ENCODE measurements at regions not wholly inside any gene's neighbourhood (a gene's known extent, or its start where the extent isn't known, plus 50 kb on each side); places are given as distances from the start of the nearest gene placed in this dataset.

DNA sequence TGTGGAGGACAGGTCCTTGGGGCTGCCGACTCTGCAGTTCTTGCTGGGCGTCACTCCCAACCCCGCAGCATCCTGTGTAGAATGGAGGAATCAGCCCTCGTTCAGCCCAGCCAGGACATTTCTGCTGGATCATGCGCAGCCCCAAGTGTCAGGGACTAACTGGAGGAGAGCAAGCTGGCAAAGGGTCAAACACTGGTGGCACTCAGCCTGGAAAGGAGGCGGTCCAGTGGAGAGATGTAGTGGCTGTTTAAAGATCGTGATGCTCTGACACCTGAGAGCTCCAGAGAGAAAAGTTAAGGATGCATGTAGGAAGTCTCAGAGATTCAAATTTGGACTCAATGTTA, 63.6 kb upstream of the SH3RF3 start:
- H4K20me1 ChIP-seq (replicated peaks; ENCODE audit: control insufficient read depth, insufficient read depth, low read length) = no peaks in the 10 kb centered on the region
- H3K4me3 ChIP-seq = no peak overlapping the region
- in situ Hi-C loops (cut with MboI) = no loop called here
- ATAC-seq (no peak), FAIRE-seq (no peak), DNase-seq (ENCODE audit: extremely low read depth in 1 of 4, low spot score in 3 of 4) (no peak)
- H3K79me2 ChIP-seq (ENCODE audit: control insufficient read depth, insufficient read depth, low read length) = no peaks in the 10 kb centered on the region
- POLR2A ChIA-PET = interaction anchor here (0.7 kb wide), 1 partner anchor 460 kb away, joined by 3 read pairs; no protein-coding TSS in a partner anchor
- H3K9me1 ChIP-seq (ENCODE audit: control insufficient read depth, insufficient read depth, low read length) = no peaks in the 10 kb centered on the region
- H3K4me2 ChIP-seq (ENCODE audit: insufficient read depth, low read length) = no peak overlapping the region
- no peak overlapping the region for H3K27ac ChIP-seq (ENCODE audit: extremely low read depth, low read depth, low read length)
- H3K9ac ChIP-seq (ENCODE audit: insufficient read depth in 1 of 2, low read depth in 2 of 2, low read length in 2 of 2) = no peak overlapping the region
- no peaks in the 10 kb centered on the region for H3K36me3 ChIP-seq (ENCODE audit: control insufficient read depth, insufficient read depth, low read length)
- intact Hi-C loops (cut with micrococcal nuclease) = no loop called here
- H3K9me3 ChIP-seq (replicated peaks; ENCODE audit: control insufficient read depth, insufficient read depth, low read depth, low read length) = no peaks in the 10 kb centered on the region
- 0% methylated on average over 7 of the region's 7 CpGs for WGBS (ENCODE audit: insufficient coverage, low coverage, missing lambda C conversion rate)
- peaks cover 12 to 39% of the 10 kb centered on the region in 2 experiments; a peak in 4 of 5 replicates for H3K27me3 ChIP-seq (ENCODE audit: control insufficient read depth in 2 of 2, insufficient read depth in 2 of 2, low read length in 2 of 2)
- TF ChIP-seq EP300 (IDR thresholded peaks at IDR 0.05; ENCODE audit: low read length) (no peak), KLF10 (CRISPR knock-in tag; IDR thresholded peaks at IDR 0.05) (no peak), MEIS2 (IDR thresholded peaks at IDR 0.05; ENCODE audit: partially characterized antibody) (no peak), SREBF1 (IDR thresholded peaks at IDR 0.05; ENCODE audit: borderline replicate concordance, low read depth, low read length) (no peak), PURB (CRISPR knock-in tag; IDR thresholded peaks at IDR 0.05; ENCODE audit: low read depth) (no peak), GABPA (tag; conservative IDR thresholded peaks at IDR 0.05; ENCODE audit: low read depth) (no peak), CBX2 (IDR thresholded peaks at IDR 0.05; ENCODE audit: insufficient read depth, low read length, poor library complexity, severe bottlenecking) (no peak), FOXK2 (conservative IDR thresholded peaks at IDR 0.05 in 1 of 2, IDR thresholded peaks at IDR 0.05 in 1 of 2; ENCODE audit: low read depth in 2 of 2) (no peak), SAFB (IDR thresholded peaks at IDR 0.05; ENCODE audit: borderline replicate concordance, low read depth, low read length) (no peak), L3MBTL2 (IDR thresholded peaks at IDR 0.05) (no peak), JUN (IDR thresholded peaks at IDR 0.05; ENCODE audit: borderline replicate concordance, low read depth, low read length) (no peak), JUN (CRISPR knock-in tag; IDR thresholded peaks at IDR 0.05; ENCODE audit: borderline replicate concordance) (no peak), SMAD3 (CRISPR knock-in tag; conservative IDR thresholded peaks at IDR 0.05) (no peak), TFAM (CRISPR knock-in tag; conservative IDR thresholded peaks at IDR 0.05) (no peak), CSDE1 (IDR thresholded peaks at IDR 0.05) (no peak), ZKSCAN8 (CRISPR knock-in tag; IDR thresholded peaks at IDR 0.05) (no peak), YBX1 (IDR thresholded peaks at IDR 0.05) (no peak)
- TF ChIP-seq, protein P1, sequence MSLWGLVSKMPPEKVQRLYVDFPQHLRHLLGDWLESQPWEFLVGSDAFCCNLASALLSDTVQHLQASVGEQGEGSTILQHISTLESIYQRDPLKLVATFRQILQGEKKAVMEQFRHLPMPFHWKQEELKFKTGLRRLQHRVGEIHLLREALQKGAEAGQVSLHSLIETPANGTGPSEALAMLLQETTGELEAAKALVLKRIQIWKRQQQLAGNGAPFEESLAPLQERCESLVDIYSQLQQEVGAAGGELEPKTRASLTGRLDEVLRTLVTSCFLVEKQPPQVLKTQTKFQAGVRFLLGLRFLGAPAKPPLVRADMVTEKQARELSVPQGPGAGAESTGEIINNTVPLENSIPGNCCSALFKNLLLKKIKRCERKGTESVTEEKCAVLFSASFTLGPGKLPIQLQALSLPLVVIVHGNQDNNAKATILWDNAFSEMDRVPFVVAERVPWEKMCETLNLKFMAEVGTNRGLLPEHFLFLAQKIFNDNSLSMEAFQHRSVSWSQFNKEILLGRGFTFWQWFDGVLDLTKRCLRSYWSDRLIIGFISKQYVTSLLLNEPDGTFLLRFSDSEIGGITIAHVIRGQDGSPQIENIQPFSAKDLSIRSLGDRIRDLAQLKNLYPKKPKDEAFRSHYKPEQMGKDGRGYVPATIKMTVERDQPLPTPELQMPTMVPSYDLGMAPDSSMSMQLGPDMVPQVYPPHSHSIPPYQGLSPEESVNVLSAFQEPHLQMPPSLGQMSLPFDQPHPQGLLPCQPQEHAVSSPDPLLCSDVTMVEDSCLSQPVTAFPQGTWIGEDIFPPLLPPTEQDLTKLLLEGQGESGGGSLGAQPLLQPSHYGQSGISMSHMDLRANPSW (CRISPR knock-in tag; IDR thresholded peaks at IDR 0.05) = no peak
- TF ChIP-seq, protein P2, sequence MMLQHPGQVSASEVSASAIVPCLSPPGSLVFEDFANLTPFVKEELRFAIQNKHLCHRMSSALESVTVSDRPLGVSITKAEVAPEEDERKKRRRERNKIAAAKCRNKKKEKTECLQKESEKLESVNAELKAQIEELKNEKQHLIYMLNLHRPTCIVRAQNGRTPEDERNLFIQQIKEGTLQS (IDR thresholded peaks at IDR 0.05) = no peak
- TF ChIP-seq, protein P2 (CRISPR knock-in tag; conservative IDR thresholded peaks at IDR 0.05) = no peak
- TF ChIP-seq, protein P3, sequence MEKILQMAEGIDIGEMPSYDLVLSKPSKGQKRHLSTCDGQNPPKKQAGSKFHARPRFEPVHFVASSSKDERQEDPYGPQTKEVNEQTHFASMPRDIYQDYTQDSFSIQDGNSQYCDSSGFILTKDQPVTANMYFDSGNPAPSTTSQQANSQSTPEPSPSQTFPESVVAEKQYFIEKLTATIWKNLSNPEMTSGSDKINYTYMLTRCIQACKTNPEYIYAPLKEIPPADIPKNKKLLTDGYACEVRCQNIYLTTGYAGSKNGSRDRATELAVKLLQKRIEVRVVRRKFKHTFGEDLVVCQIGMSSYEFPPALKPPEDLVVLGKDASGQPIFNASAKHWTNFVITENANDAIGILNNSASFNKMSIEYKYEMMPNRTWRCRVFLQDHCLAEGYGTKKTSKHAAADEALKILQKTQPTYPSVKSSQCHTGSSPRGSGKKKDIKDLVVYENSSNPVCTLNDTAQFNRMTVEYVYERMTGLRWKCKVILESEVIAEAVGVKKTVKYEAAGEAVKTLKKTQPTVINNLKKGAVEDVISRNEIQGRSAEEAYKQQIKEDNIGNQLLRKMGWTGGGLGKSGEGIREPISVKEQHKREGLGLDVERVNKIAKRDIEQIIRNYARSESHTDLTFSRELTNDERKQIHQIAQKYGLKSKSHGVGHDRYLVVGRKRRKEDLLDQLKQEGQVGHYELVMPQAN (IDR thresholded peaks at IDR 0.05; ENCODE audit: borderline replicate concordance) = no peak
- H2AFZ ChIP-seq (ENCODE audit: low read depth, low read length) = no peak overlapping the region
- CTCF ChIA-PET (ENCODE audit: low intra/inter-chr PET ratio) = no interaction called here
- no TSS peak for BruUV-seq (replicated peaks)
- H3K4me1 ChIP-seq (replicated peaks in 1 of 2; ENCODE audit: control insufficient read depth in 2 of 2, insufficient read depth in 2 of 2, low read length in 2 of 2) = no peaks in the 10 kb centered on the region
